Activated naive CD4-positive, alpha-beta T cell treated with anti-CD3 and anti-CD28 coated beads, Interleukin-2, amount 50 U/mL, for 72 hours (primary cell): ENCODE measurements at regions not wholly inside any gene's neighbourhood (a gene's known extent, or its start where the extent isn't known, plus 50 kb on each side); places are given as distances from the start of the nearest gene placed in this dataset.

Experiments used
- ATAC-seq, 2 donors: fragments of 150-1000 bp; cut with Tn5 transposase; 2 replicates each; pipeline ENCODE4 v1.10.0; 2021; ENCODE audit warnings: mild to moderate bottlenecking in 2 of 2, moderate library complexity in 2 of 2
- DNase-seq, 2 donors: peaks; one replicate each; pipeline ENCODE4 v3.0.0; 2021 to 2022; ENCODE audit warnings: low spot score in 2 of 2
- H3K27ac Mint-ChIP-seq, 2 donors: one replicate each; pipeline ENCODE4 v1.8.0; 2022; ENCODE audit warnings: mild to moderate bottlenecking in 2 of 2, mixed read lengths in 2 of 2
- H3K36me3 Mint-ChIP-seq, 2 donors: one replicate each; pipeline ENCODE4 v1.8.0; 2022; ENCODE audit warnings: mixed read lengths in 2 of 2
- H3K9me3 Mint-ChIP-seq, 2 donors: one replicate each; pipeline ENCODE4 v1.8.0; 2022; ENCODE audit warnings: mixed read lengths in 2 of 2

DNA sequence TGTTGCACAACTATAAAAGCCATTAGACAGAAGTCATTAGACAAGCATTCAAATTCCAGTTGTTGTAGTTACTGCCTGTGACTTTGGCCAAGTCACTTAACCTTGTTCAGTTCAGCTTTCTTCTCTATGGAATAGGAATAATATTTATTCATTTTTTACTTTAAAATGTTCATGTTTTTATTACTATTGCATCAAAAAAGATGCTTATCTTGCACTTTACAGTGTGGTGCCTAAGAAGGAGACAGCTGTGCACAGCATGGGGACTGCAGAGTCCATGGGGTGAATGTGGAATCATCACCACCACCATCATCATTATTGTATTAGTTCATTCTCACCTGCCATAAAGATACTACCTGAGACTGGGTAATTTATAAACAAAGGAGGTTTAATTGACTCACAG is 504.2 kb downstream of the SOX2 start:
- ATAC-seq (no peak), DNase-seq (no peak)
- no peak overlapping the region for H3K27ac Mint-ChIP-seq
- H3K36me3 Mint-ChIP-seq = no peaks in the 10 kb centered on the region
- no peaks in the 10 kb centered on the region for H3K9me3 Mint-ChIP-seq

GRCh38 chr3:182216311-182216970 is 504.7 kb downstream of the SOX2 start:
- Mint-ChIP-seq H3K27ac (no peak overlapping the region), H3K36me3 (no peaks in the 10 kb centered on the region), H3K9me3 (no peaks in the 10 kb centered on the region)
- ATAC-seq = no peak
- DNase-seq = no peak

DNA sequence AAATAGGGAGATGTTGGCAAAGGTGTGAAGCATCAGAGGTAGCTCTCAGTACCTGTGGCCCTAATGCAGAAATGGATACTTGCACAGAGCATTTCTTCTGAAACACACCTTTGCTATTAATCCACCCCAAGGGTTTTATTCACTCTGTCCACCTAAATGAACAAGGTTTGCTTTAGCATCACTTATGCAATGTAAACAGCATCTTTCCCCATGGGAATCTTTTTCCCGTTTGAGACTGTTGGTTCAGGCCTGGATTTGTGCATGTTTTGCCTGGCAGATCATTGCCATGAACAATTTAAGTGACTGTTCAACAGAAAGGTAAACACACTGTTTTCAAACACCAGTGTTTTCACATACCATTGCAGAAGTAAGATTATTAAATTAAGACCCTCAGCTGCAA is 508.3 kb downstream of the SOX2 start:
- Mint-ChIP-seq H3K27ac (no peak overlapping the region), H3K36me3 (no peaks in the 10 kb centered on the region), H3K9me3 (peaks cover under 1 to 4% of the 10 kb centered on the region in 2 donors)
- DNase-seq (no peak), ATAC-seq (no peak)

DNA sequence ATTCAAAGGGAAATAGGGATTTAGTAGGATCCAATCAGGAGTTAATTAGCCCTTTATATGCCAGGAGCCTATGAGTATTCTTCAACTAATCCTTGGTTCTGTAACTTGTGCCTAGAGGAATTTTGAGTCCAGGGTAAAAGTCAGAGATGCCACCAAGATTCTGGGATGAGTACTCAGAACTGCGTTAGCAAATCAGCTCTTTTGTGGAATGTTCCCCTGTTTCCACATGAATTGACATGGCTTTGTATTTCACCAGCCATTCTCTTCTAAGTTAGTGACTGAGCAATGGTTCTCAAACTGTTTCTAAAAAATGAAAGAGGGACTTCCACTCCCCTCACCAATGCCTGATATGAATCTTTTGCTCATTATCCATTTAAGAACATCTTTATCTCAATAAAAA is 508.7 kb downstream of the SOX2 start:
- H3K36me3 Mint-ChIP-seq = no peaks in the 10 kb centered on the region
- H3K27ac Mint-ChIP-seq = no peak overlapping the region
- DNase-seq (no peak), ATAC-seq (no peak)
- H3K9me3 Mint-ChIP-seq = peaks cover 5 to 7% of the 10 kb centered on the region in 2 donors

DNA sequence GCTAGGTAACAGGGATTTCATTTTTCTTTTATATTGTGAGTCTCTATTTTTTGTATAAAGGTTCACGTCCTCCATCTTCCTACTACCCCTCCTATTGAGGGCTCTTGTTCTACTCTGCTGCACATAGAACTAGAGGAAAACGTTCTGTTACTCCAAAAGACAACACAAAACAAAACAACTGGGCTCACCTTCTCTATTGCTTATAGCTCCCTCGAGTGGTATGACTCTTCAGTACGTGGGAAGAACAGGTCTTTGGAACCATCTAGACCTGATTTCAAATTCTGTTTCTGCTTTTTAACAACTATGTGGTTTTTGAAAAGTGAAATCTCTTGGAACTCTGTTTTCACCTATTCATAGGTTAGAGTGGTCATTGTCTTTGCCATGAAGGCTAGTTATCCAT is 515.3 kb downstream of the SOX2 start:
- Mint-ChIP-seq H3K36me3 (no peaks in the 10 kb centered on the region), H3K9me3 (peaks cover 10 to 17% of the 10 kb centered on the region in 2 donors), H3K27ac (no peak overlapping the region)
- DNase-seq (no peak), ATAC-seq (no peak)

DNA sequence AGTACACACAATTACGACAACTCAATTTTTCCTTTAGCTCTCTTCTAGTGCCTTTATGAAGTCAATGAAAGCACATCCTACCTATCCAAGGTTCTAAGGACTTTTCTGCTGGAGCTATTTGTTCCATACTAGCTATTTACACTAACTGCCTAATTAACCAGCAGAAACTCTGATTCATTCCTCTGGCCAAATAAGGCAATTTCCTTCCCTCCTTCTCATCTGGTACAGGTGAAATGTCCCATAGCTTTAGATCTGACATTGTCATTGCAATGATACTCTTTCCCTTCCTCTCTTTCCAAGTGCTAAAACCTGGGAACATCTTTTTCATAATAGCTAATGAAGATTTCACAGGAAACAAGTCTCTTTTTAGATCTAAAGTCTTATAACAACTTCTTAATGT is 521.7 kb downstream of the SOX2 start:
- Mint-ChIP-seq H3K27ac (no peak overlapping the region), H3K9me3 (peaks cover 0 to 3% of the 10 kb centered on the region in 2 donors), H3K36me3 (no peaks in the 10 kb centered on the region)
- DNase-seq = no peak
- no peak for ATAC-seq

DNA sequence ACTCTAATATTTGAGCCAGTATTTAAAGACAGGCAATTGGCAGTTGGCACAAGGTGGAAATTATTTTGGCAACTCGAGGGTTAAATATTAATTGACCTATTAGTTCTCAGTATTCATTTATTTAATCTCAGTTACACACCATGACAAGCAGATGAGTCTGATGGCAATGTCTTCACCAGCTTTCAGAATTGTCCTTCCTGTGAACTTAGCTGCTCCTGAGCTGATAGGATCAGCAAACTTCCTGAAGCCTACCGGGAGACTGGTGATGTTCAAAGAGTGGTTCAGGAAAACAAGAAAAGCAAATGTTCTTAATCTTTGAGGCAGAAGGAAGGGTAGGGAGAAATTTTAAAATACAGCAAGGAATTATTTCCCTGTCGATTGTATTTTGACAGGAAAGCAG is 522.2 kb downstream of the SOX2 start:
- no peaks in the 10 kb centered on the region for H3K36me3 Mint-ChIP-seq

DNA sequence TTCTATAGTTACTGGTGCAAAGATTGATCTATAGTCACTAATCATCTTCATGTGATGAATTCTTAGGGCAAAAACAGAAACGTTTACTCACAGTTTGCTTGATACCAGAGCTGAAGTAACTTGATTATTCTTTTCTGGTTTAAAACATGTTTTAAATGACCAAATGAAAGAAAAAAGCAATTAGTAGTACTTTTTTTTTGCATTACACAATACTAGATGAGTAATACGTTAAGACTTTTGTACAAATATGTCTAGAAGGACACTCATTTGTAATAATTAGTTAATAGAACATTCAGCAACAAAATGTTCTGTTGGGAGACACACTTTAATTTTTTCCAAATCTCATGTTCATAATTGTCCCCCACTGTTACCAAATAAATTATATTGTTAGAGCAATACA is 523.2 kb downstream of the SOX2 start:
- H3K9me3 Mint-ChIP-seq = peaks cover 0 to 3% of the 10 kb centered on the region in 2 donors
- no peaks in the 10 kb centered on the region for H3K36me3 Mint-ChIP-seq
- DNase-seq (no peak), ATAC-seq (no peak)
- no peak overlapping the region for H3K27ac Mint-ChIP-seq

More for the DNA sequence above, 522.2 kb downstream of the SOX2 start:
- peaks cover 0 to 3% of the 10 kb centered on the region in 2 donors for H3K9me3 Mint-ChIP-seq
- DNase-seq (no peak), ATAC-seq (no peak)
- no peak overlapping the region for H3K27ac Mint-ChIP-seq

- H3K36me3 Mint-ChIP-seq = no peaks in the 10 kb centered on the region
- ATAC-seq = no peak
- DNase-seq = no peak
- peaks cover 0 to 3% of the 10 kb centered on the region in 2 donors for H3K9me3 Mint-ChIP-seq
- no peak overlapping the region for H3K27ac Mint-ChIP-seq
These were observed 523.8 kb downstream of the SOX2 start for GRCh38 chr3:182235504-182235903.

DNA sequence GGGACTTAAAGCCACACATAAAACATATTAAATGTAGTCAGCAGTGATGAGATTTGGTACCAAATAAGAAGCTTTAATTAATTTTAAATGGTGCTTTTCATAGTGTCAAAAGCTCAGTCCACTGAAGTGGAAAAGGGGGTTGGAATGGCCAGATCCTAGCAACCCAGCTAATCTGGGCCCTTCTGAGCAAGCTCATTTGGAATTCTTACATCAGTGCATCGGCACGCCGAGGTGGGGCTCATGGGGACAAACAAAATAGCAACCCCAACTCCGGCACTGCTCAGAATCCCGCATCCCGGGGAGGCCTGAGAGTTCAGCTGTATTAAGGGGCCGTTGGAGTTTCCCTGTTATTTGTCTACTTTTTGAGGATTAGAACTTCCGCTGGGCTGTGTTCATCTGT is 526.4 kb downstream of the SOX2 start:
- DNase-seq (no peak), ATAC-seq (no peak)
- H3K36me3 Mint-ChIP-seq = no peaks in the 10 kb centered on the region
- no peak overlapping the region for H3K27ac Mint-ChIP-seq
- H3K9me3 Mint-ChIP-seq = no peaks in the 10 kb centered on the region

GRCh38 chr3:182239316-182239715 is 527.6 kb downstream of the SOX2 start:
- Mint-ChIP-seq H3K27ac (no peak overlapping the region), H3K9me3 (no peaks in the 10 kb centered on the region), H3K36me3 (no peaks in the 10 kb centered on the region)
- DNase-seq (no peak), ATAC-seq (no peak)

GRCh38 chr3:182240474-182240873 is 528.7 kb downstream of the SOX2 start:
- no peak overlapping the region for H3K27ac Mint-ChIP-seq
- no peak for DNase-seq
- H3K36me3 Mint-ChIP-seq = no peaks in the 10 kb centered on the region
- ATAC-seq = no peak
- H3K9me3 Mint-ChIP-seq = peaks cover 0 to 4% of the 10 kb centered on the region in 2 donors

GRCh38 chr3:182241196-182241765 is 529.6 kb downstream of the SOX2 start:
- Mint-ChIP-seq H3K27ac (no peak overlapping the region), H3K9me3 (peaks cover 0 to 4% of the 10 kb centered on the region in 2 donors), H3K36me3 (no peaks in the 10 kb centered on the region)
- no peak for DNase-seq
- ATAC-seq = no peak

DNA sequence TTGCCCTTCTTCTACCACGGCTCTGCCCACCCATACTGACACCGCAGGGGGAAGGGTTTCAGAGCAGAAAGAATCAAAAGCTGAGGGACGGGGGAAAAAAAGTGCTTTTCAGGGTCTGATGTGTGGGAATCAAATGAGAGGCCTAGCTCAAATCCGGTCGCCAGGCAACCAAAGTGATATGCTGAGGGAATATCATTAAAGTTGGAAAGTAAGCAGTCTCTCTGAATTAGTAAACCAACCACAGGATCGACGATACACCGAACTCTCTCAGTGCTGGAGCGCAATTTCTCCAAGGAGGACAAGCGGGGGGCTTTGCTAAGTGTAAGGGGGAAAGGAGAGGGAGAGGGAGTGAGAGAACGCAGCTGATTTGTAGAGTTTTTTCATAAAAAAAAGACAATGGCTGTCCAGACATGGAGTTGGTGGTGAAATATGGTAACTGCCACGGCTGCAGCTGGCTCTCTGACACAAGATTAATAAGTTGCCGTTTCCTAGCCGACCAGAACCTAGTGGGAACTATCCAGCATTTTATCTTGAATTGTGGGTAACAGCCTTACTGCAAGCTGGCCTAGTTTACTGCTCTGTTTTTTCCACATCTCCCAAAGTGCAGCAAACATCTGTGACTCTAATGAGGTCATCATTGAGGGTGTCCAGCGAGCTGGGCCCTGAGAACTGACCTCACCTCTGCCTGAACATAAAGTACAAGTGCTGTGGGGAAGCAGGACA is 530.2 kb downstream of the SOX2 start:
- H3K27ac Mint-ChIP-seq = no peak overlapping the region
- ATAC-seq = no peak

GRCh38 chr3:182242489-182242942 is 530.8 kb downstream of the SOX2 start:
- DNase-seq (no peak), ATAC-seq (no peak)
- peaks cover 0 to 4% of the 10 kb centered on the region in 2 donors for H3K9me3 Mint-ChIP-seq

More for the DNA sequence above, 530.2 kb downstream of the SOX2 start:
- Mint-ChIP-seq H3K9me3 (peaks cover 0 to 4% of the 10 kb centered on the region in 2 donors), H3K36me3 (no peaks in the 10 kb centered on the region)
- no peak for DNase-seq

GRCh38 chr3:182243625-182244024 is 531.9 kb downstream of the SOX2 start:
- H3K36me3 Mint-ChIP-seq = no peaks in the 10 kb centered on the region
- H3K27ac Mint-ChIP-seq = no peak overlapping the region
- no peak for DNase-seq
- no peak for ATAC-seq
- peaks cover 0 to 4% of the 10 kb centered on the region in 2 donors for H3K9me3 Mint-ChIP-seq

More at GRCh38 chr3:182242489-182242942, 530.8 kb downstream of the SOX2 start:
- no peaks in the 10 kb centered on the region for H3K36me3 Mint-ChIP-seq
- H3K27ac Mint-ChIP-seq = no peak overlapping the region

- no peak overlapping the region for H3K27ac Mint-ChIP-seq
- H3K36me3 Mint-ChIP-seq = no peaks in the 10 kb centered on the region
- peaks cover 0 to 4% of the 10 kb centered on the region in 2 donors for H3K9me3 Mint-ChIP-seq
- no peak for DNase-seq
- ATAC-seq = no peak
These were observed 532.7 kb downstream of the SOX2 start for GRCh38 chr3:182244222-182244971.
